ENCODE measurements at regions not wholly inside any gene's neighbourhood (a gene's known extent, or its start where the extent isn't known, plus 50 kb on each side); places are given as distances from the start of the nearest gene placed in this dataset.
"Not testable (repeated sequence)": the region's sequence is repeated elsewhere in the genome, so short reads cannot be mapped to it uniquely, and the experiment has no call there.

- in situ Hi-C loops (cut with HindIII; ENCODE audit: low sequenced_read_pairs): no loop called here
Observed at GRCh38 chr2:16211341-16211740, 271.0 kb downstream of the MYCN start.

- in situ Hi-C loops (cut with HindIII; ENCODE audit: low sequenced_read_pairs): no loop called here
Observed at GRCh38 chr2:16210841-16211240, 270.5 kb downstream of the MYCN start.

GRCh38 chr2:16209799-16210198 is 269.4 kb downstream of the MYCN start:
- in situ Hi-C loops (cut with HindIII; ENCODE audit: low sequenced_read_pairs): no loop called here

GRCh38 chr2:16208921-16209320 is 268.6 kb downstream of the MYCN start:
- in situ Hi-C loops (cut with HindIII; ENCODE audit: low sequenced_read_pairs): no loop called here

GRCh38 chr2:16208241-16208797 is 268.0 kb downstream of the MYCN start:
- in situ Hi-C loops (cut with HindIII; ENCODE audit: low sequenced_read_pairs): no loop called here

- in situ Hi-C loops (cut with HindIII; ENCODE audit: low sequenced_read_pairs): no loop called here
Observed at GRCh38 chr2:16207611-16208010, 267.3 kb downstream of the MYCN start.

GRCh38 chr2:16207151-16207550 is 266.8 kb downstream of the MYCN start:
- in situ Hi-C loops (cut with HindIII; ENCODE audit: low sequenced_read_pairs): no loop called here

- in situ Hi-C loops (cut with HindIII; ENCODE audit: low sequenced_read_pairs): no loop called here
Observed at GRCh38 chr2:16206191-16206944, 266.0 kb downstream of the MYCN start.

- in situ Hi-C loops (cut with HindIII; ENCODE audit: low sequenced_read_pairs): no loop called here
Observed at GRCh38 chr2:16205631-16206030, 265.3 kb downstream of the MYCN start.

- in situ Hi-C loops (cut with HindIII; ENCODE audit: low sequenced_read_pairs): no loop called here
Observed at GRCh38 chr2:16204886-16205620, 264.7 kb downstream of the MYCN start.

GRCh38 chr2:16204251-16204650 is 263.9 kb downstream of the MYCN start:
- in situ Hi-C loops (cut with HindIII; ENCODE audit: low sequenced_read_pairs): no loop called here

GRCh38 chr2:16203691-16204090 is 263.3 kb downstream of the MYCN start:
- in situ Hi-C loops (cut with HindIII; ENCODE audit: low sequenced_read_pairs): no loop called here

GRCh38 chr2:16203069-16203468 is 262.7 kb downstream of the MYCN start:
- in situ Hi-C loops (cut with HindIII; ENCODE audit: low sequenced_read_pairs): no loop called here

- in situ Hi-C loops (cut with HindIII; ENCODE audit: low sequenced_read_pairs): no loop called here
Observed at GRCh38 chr2:16202266-16203020, 262.1 kb downstream of the MYCN start.

- in situ Hi-C loops (cut with HindIII; ENCODE audit: low sequenced_read_pairs): no loop called here
Observed at GRCh38 chr2:16201848-16202247, 261.5 kb downstream of the MYCN start.

- in situ Hi-C loops (cut with HindIII; ENCODE audit: low sequenced_read_pairs): no loop called here
Observed at GRCh38 chr2:16200554-16201193, 260.3 kb downstream of the MYCN start.

GRCh38 chr2:16199882-16200553 is 259.7 kb downstream of the MYCN start:
- in situ Hi-C loops (cut with HindIII; ENCODE audit: low sequenced_read_pairs): no loop called here

- in situ Hi-C loops (cut with HindIII; ENCODE audit: low sequenced_read_pairs): not testable (repeated sequence)
Observed at GRCh38 chr2:16199241-16199640, 258.9 kb downstream of the MYCN start.

- in situ Hi-C loops (cut with HindIII; ENCODE audit: low sequenced_read_pairs): no loop called here
Observed at GRCh38 chr2:16198166-16198912, 258.0 kb downstream of the MYCN start.

Measured in DLD1 (cell line).